SK-N-SH treated with all-trans-retinoic acid at 6 μM for 48 hours (cell line): ENCODE measurements at regions not wholly inside any gene's neighbourhood (a gene's known extent, or its start where the extent isn't known, plus 50 kb on each side); places are given as distances from the start of the nearest gene placed in this dataset.

Source experiments
- ATAC-seq: fragments of 200-7000 bp; cut with Tn5 transposase; 3 replicates; pipeline ENCODE4 v1.9.1; 2020; ENCODE audit warnings: mild to moderate bottlenecking, moderate library complexity
- ARNTL ChIP-seq: fragments of 450-650 bp; formaldehyde crosslinking; IDR thresholded peaks from 2 replicates; pipeline ENCODE4 v1.5.0; 2020; ENCODE audit warnings: low read depth, mild to moderate bottlenecking, moderate library complexity, borderline replicate concordance
- BACH2 ChIP-seq: fragments of 250-450 bp; sonication (Bioruptor Pico); IDR thresholded peaks from 2 replicates; pipeline ENCODE4 v1.9.0; 2021; ENCODE audit warnings: mild to moderate bottlenecking, borderline replicate concordance
- CREB5 ChIP-seq: fragments of 250-450 bp; sonication (Bioruptor Pico); IDR thresholded peaks from 2 replicates; pipeline ENCODE4 v1.5.1; 2020; ENCODE audit warnings: low read depth, mild to moderate bottlenecking, moderate library complexity
- CSDC2 ChIP-seq: fragments of 250-450 bp; sonication (Bioruptor Pico); IDR thresholded peaks from 2 replicates; pipeline ENCODE4 v1.5.0; 2020; ENCODE audit warnings: mild to moderate bottlenecking, moderate library complexity
- ESRRG ChIP-seq: fragments of 250-450 bp; sonication (Bioruptor Pico); IDR thresholded peaks from 2 replicates; pipeline ENCODE4 v1.6.1; 2021; ENCODE audit warnings: mild to moderate bottlenecking
- GLIS3 ChIP-seq: fragments of 250-450 bp; sonication (Bioruptor Pico); IDR thresholded peaks from 2 replicates; pipeline ENCODE4 v1.5.0; 2020; ENCODE audit warnings: mild to moderate bottlenecking, moderate library complexity
- OSR1 ChIP-seq: fragments of 250-450 bp; sonication (Bioruptor Pico); IDR thresholded peaks from 2 replicates; pipeline ENCODE4 v1.8.0; 2022; ENCODE audit warnings: moderate library complexity, mild to moderate bottlenecking, inconsistent platforms
- PATZ1 ChIP-seq: fragments of 250-450 bp; sonication (Bioruptor Pico); IDR thresholded peaks from 2 replicates; pipeline ENCODE4 v1.8.0; 2020; ENCODE audit warnings: mild to moderate bottlenecking, moderate library complexity, borderline replicate concordance
- PPARA ChIP-seq: fragments of 250-450 bp; sonication (Bioruptor Pico); IDR thresholded peaks from 2 replicates; pipeline ENCODE4 v1.5.0; 2020; ENCODE audit warnings: mild to moderate bottlenecking, borderline replicate concordance
- RARB ChIP-seq: fragments of 250-450 bp; sonication (Bioruptor Pico); IDR thresholded peaks from 2 replicates; pipeline ENCODE4 v1.8.0; 2021; ENCODE audit warnings: mild to moderate bottlenecking, moderate library complexity
- SNAI2 ChIP-seq: fragments of 250-450 bp; sonication (Bioruptor Pico); IDR thresholded peaks from 2 replicates; pipeline ENCODE4 v1.5.0; 2020; ENCODE audit warnings: mild to moderate bottlenecking, moderate library complexity
- TCF4 ChIP-seq: fragments of 250-450 bp; sonication (Bioruptor Pico); IDR thresholded peaks from 2 replicates; pipeline ENCODE4 v1.8.0; 2021; ENCODE audit warnings: mild to moderate bottlenecking, moderate library complexity, borderline replicate concordance
- TOX ChIP-seq: fragments of 250-450 bp; sonication (Bioruptor Pico); IDR thresholded peaks from 2 replicates; pipeline ENCODE4 v1.8.0; 2021; ENCODE audit warnings: mild to moderate bottlenecking, moderate library complexity, borderline replicate concordance
- ZC3H10 ChIP-seq: fragments of 250-450 bp; sonication (Bioruptor Pico); IDR thresholded peaks from 2 replicates; pipeline ENCODE4 v1.5.1; 2021; ENCODE audit warnings: mild to moderate bottlenecking, moderate library complexity
- ZFP3 ChIP-seq: fragments of 250-450 bp; sonication (Bioruptor Pico); IDR thresholded peaks from 2 replicates; pipeline ENCODE4 v1.5.0; 2020; ENCODE audit warnings: mild to moderate bottlenecking, moderate library complexity
- ZFP30 ChIP-seq: fragments of 450-650 bp; formaldehyde crosslinking; IDR thresholded peaks from 2 replicates; pipeline ENCODE4 v1.5.0; 2022; ENCODE audit warnings: mild to moderate bottlenecking, moderate library complexity
- ZNF565 ChIP-seq: fragments of 450-650 bp; formaldehyde crosslinking; conservative IDR thresholded peaks from 2 replicates; pipeline ENCODE4 v1.5.0; 2020; ENCODE audit warnings: low read depth, mild to moderate bottlenecking, moderate library complexity
- ZNF70 ChIP-seq: fragments of 450-650 bp; formaldehyde crosslinking; IDR thresholded peaks from 2 replicates; pipeline ENCODE4 v1.5.0; 2020; ENCODE audit warnings: mild to moderate bottlenecking, moderate library complexity
- TF ChIP-seq, protein P1 (sequence below): fragments of 250-450 bp; sonication (Bioruptor Pico); IDR thresholded peaks from 2 replicates; pipeline ENCODE4 v1.5.0; 2020; ENCODE audit warnings: mild to moderate bottlenecking, moderate library complexity
- TF ChIP-seq, protein P2 (sequence below): fragments of 250-450 bp; sonication (Bioruptor Pico); IDR thresholded peaks from 2 replicates; pipeline ENCODE4 v1.8.0; 2021; ENCODE audit warnings: low read depth, mild to moderate bottlenecking, moderate library complexity, borderline replicate concordance

- no peak for ATAC-seq
- TF ChIP-seq CSDC2 (CRISPR knock-in tag) (no peak), ZC3H10 (CRISPR knock-in tag) (no peak), ZFP3 (CRISPR knock-in tag) (no peak), TCF4 (no peak), TOX (CRISPR knock-in tag) (no peak), RARB (CRISPR knock-in tag) (no peak), CREB5 (CRISPR knock-in tag) (no peak), ARNTL (no peak), PPARA (no peak), OSR1 (no peak), ZFP30 (CRISPR knock-in tag) (no peak), ZNF70 (CRISPR knock-in tag) (no peak), ESRRG (CRISPR knock-in tag) (no peak), SNAI2 (CRISPR knock-in tag) (no peak)
- TF ChIP-seq, protein P1, sequence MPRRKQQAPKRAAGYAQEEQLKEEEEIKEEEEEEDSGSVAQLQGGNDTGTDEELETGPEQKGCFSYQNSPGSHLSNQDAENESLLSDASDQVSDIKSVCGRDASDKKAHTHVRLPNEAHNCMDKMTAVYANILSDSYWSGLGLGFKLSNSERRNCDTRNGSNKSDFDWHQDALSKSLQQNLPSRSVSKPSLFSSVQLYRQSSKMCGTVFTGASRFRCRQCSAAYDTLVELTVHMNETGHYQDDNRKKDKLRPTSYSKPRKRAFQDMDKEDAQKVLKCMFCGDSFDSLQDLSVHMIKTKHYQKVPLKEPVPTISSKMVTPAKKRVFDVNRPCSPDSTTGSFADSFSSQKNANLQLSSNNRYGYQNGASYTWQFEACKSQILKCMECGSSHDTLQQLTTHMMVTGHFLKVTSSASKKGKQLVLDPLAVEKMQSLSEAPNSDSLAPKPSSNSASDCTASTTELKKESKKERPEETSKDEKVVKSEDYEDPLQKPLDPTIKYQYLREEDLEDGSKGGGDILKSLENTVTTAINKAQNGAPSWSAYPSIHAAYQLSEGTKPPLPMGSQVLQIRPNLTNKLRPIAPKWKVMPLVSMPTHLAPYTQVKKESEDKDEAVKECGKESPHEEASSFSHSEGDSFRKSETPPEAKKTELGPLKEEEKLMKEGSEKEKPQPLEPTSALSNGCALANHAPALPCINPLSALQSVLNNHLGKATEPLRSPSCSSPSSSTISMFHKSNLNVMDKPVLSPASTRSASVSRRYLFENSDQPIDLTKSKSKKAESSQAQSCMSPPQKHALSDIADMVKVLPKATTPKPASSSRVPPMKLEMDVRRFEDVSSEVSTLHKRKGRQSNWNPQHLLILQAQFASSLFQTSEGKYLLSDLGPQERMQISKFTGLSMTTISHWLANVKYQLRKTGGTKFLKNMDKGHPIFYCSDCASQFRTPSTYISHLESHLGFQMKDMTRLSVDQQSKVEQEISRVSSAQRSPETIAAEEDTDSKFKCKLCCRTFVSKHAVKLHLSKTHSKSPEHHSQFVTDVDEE (CRISPR knock-in tag): no peak
- TF ChIP-seq, protein P2, sequence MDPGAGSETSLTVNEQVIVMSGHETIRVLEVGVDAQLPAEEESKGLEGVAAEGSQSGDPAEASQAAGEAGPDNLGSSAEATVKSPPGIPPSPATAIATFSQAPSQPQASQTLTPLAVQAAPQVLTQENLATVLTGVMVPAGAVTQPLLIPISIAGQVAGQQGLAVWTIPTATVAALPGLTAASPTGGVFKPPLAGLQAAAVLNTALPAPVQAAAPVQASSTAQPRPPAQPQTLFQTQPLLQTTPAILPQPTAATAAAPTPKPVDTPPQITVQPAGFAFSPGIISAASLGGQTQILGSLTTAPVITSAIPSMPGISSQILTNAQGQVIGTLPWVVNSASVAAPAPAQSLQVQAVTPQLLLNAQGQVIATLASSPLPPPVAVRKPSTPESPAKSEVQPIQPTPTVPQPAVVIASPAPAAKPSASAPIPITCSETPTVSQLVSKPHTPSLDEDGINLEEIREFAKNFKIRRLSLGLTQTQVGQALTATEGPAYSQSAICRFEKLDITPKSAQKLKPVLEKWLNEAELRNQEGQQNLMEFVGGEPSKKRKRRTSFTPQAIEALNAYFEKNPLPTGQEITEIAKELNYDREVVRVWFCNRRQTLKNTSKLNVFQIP: no peak
Measured at GRCh38 chr6:140108167-140108566, 733.7 kb upstream of the CITED2 start.

DNA sequence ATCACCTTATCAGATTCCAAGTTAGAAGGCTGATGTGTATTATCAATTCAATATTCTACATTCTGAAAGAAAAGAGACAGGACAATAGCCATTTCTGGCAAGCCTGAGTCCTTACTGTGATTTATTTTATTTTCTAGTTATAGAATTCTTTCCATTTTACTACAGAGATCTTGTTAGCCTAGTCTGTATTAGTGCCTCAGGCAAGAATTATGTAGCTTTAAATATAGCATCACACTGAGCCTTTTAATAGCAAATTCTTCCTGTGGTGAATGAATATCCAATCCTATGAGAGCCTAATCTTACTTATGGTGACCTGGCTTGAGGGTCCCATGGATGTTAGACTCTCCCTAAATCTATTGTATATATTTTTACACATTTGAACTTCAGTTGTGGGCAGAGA is 732.8 kb upstream of the CITED2 start:
- no peak for TF ChIP-seq RARB (CRISPR knock-in tag)
- TF ChIP-seq BACH2 (CRISPR knock-in tag): no peak
- ATAC-seq: no peak

DNA sequence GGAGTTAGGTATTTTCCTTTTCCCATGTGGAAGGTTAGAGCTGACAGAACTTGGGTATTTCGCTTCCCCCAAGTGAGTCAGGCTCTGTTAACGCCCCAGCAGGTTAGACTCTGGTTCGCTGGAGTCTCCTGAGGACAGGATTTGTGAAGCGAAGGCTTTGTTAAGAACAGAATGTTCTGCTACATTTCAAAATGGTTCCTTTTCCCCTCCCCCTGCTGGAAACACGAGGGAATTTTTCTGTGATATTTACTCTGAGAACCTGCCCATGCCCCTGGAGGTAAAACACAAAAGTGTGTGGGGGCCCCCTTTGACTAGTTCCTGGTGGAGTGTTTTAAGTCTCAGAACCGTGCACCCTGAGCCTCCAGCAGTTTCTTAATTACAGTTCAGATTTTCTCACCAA is 731.4 kb upstream of the CITED2 start:
- TF ChIP-seq PATZ1 (CRISPR knock-in tag) (no peak), TOX (CRISPR knock-in tag) (no peak), TCF4 (no peak), RARB (CRISPR knock-in tag) (no peak), PPARA (no peak), ZC3H10 (CRISPR knock-in tag) (no peak), ZNF565 (no peak), BACH2 (CRISPR knock-in tag) (no peak), CREB5 (CRISPR knock-in tag) (no peak), CSDC2 (CRISPR knock-in tag) (no peak), GLIS3 (no peak), ARNTL (no peak), ZFP30 (CRISPR knock-in tag) (no peak), SNAI2 (CRISPR knock-in tag) (no peak)
- TF ChIP-seq, protein P1 (CRISPR knock-in tag): no peak
- TF ChIP-seq, all 23 proteins: peak for 0
- ATAC-seq: no peak
